HL-60 (cell line): ENCODE measurements at regions not wholly inside any gene's neighbourhood (a gene's known extent, or its start where the extent isn't known, plus 50 kb on each side); places are given as distances from the start of the nearest gene placed in this dataset.

Experiments used
- DNase-seq, 2 experiments: peaks; one replicate each; pipeline ENCODE4 v3.0.0-alpha.2; 2010 to 2020; ENCODE audit warnings: low read depth in 1 of 2, low spot score in 1 of 2
- H3K27ac ChIP-seq: fragments of 250-450 bp; sonication (Bioruptor Pico); replicated peaks from 2 replicates; pipeline ENCODE4 v1.5.1; 2020; ENCODE audit warnings: mild to moderate bottlenecking, moderate library complexity
- H3K27me3 ChIP-seq: fragments of 250-450 bp; sonication (Bioruptor Pico); 2 replicates; pipeline ENCODE4 v1.5.1; 2021; ENCODE audit warnings: mild to moderate bottlenecking, moderate library complexity; ENCODE audit not compliant: insufficient read depth, poor library complexity, severe bottlenecking
- H3K4me3 ChIP-seq: replicated peaks from 2 replicates; pipeline ENCODE4 v1.5.1; 2011; ENCODE audit warnings: mild to moderate bottlenecking, control low read depth, low read length; ENCODE audit not compliant: insufficient read depth
- CTCF ChIP-seq: IDR thresholded peaks from one replicate; pipeline ENCODE4 v1.5.1; 2011; ENCODE audit warnings: low read length, control low read depth, inconsistent platforms; ENCODE audit not compliant: insufficient read depth
- GABPA ChIP-seq: IDR thresholded peaks from 2 replicates; pipeline ENCODE4 v1.6.1; 2012; ENCODE audit warnings: low read depth
- POLR2AphosphoS5 ChIP-seq: IDR thresholded peaks from 2 replicates; pipeline ENCODE4 v1.6.1; 2012; ENCODE audit warnings: low read depth
- REST ChIP-seq: IDR thresholded peaks from 2 replicates; pipeline ENCODE4 v1.6.1; 2012; ENCODE audit warnings: low read depth; ENCODE audit not compliant: insufficient replicate concordance
- SPI1 ChIP-seq: IDR thresholded peaks from 2 replicates; pipeline ENCODE4 v1.6.1; 2012; ENCODE audit warnings: low read depth, mild to moderate bottlenecking, borderline replicate concordance

- Histone ChIP-seq H3K27me3 (no peaks in the 10 kb centered on the region), H3K27ac (no peak overlapping the region), H3K4me3 (no peak overlapping the region)
- no peak for TF ChIP-seq POLR2AphosphoS5
- no peak for TF ChIP-seq REST
- no peak for TF ChIP-seq GABPA
- no peak for TF ChIP-seq CTCF
- no peak for TF ChIP-seq SPI1
- no peak for DNase-seq
Observed at GRCh38 chr2:167790781-167791450, 456.5 kb downstream of the STK39 start.

- H3K4me3 ChIP-seq, result no peak overlapping the region
- no peak for DNase-seq
- TF ChIP-seq REST (no peak), POLR2AphosphoS5 (no peak), SPI1 (no peak), CTCF (no peak), GABPA (no peak)
- no peaks in the 10 kb centered on the region for H3K27me3 ChIP-seq
- H3K27ac ChIP-seq, result no peak overlapping the region
Observed at GRCh38 chr2:167790189-167790588, 457.2 kb downstream of the STK39 start.

- no peaks in the 10 kb centered on the region for H3K27me3 ChIP-seq
- H3K4me3 ChIP-seq, result no peak overlapping the region
- no peak for DNase-seq
- no peak overlapping the region for H3K27ac ChIP-seq
- TF ChIP-seq GABPA, result no peak
- no peak for TF ChIP-seq REST
- no peak for TF ChIP-seq POLR2AphosphoS5
- no peak for TF ChIP-seq CTCF
- no peak for TF ChIP-seq SPI1
Observed at GRCh38 chr2:167787562-167787961, 459.8 kb downstream of the STK39 start.
